Mucosa of rectum (tissue), 2 donors: ENCODE measurements at regions not wholly inside any gene's neighbourhood (a gene's known extent, or its start where the extent isn't known, plus 50 kb on each side); places are given as distances from the start of the nearest gene placed in this dataset.

ENCODE experiments used
- H3K27ac ChIP-seq, 2 donors: one replicate each; pipeline ENCODE4 v1.7.0; 2013; ENCODE audit warnings: inconsistent platforms in 2 of 2, low read depth in 2 of 2, low read length in 2 of 2
- H3K27me3 ChIP-seq, 2 donors: one replicate each; pipeline ENCODE4 v1.7.0; 2013; ENCODE audit warnings: low read length in 2 of 2; ENCODE audit not compliant: control insufficient read depth in 2 of 2, insufficient read depth in 2 of 2
- H3K36me3 ChIP-seq, 2 donors: one replicate each; pipeline ENCODE4 v1.7.0; 2013; ENCODE audit warnings: low read length in 2 of 2; ENCODE audit not compliant: control insufficient read depth in 2 of 2, insufficient read depth in 2 of 2
- H3K4me1 ChIP-seq, 2 donors: one replicate each; pipeline ENCODE4 v1.7.0; 2013; ENCODE audit warnings: low read length in 2 of 2, mild to moderate bottlenecking in 1 of 2; ENCODE audit not compliant: control insufficient read depth in 2 of 2, insufficient read depth in 2 of 2
- H3K4me3 ChIP-seq, 2 donors: one replicate each; pipeline ENCODE4 v1.7.0; 2013; ENCODE audit warnings: low read length in 2 of 2
- H3K9ac ChIP-seq, 2 donors: one replicate each; pipeline ENCODE4 v1.7.0; 2013; ENCODE audit warnings: low read length in 2 of 2, low read depth in 1 of 2, mild to moderate bottlenecking in 1 of 2
- H3K9me3 ChIP-seq, 2 donors: one replicate each; pipeline ENCODE4 v1.7.0; 2013; ENCODE audit warnings: low read length in 2 of 2; ENCODE audit not compliant: control insufficient read depth in 2 of 2
- donor health status: healthy.
- donor health status: Normal muscosa, but diverticular disease.

DNA sequence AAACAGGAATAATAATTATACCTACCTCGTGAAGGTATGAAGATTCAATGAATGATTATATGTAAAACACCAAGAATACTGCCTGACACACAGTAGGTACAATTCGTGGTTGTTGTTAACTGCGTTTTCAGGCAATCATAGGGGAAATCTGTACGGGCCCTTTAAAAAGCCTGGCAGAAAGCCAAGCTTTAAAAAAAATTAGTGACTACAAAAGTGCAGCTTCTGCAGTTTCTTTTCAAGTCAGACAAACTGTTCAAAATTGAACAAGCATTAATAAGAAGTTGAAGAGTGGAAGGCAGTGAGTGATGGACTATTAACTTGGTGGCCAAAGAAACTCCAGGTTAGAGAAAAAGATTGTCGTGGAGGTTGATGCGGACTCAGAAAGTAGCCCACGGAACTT lies 85.9 kb upstream of the TRIO start:
- H3K4me1 ChIP-seq: no peaks in the 10 kb centered on the region
- H3K9me3 ChIP-seq: no peaks in the 10 kb centered on the region

DNA sequence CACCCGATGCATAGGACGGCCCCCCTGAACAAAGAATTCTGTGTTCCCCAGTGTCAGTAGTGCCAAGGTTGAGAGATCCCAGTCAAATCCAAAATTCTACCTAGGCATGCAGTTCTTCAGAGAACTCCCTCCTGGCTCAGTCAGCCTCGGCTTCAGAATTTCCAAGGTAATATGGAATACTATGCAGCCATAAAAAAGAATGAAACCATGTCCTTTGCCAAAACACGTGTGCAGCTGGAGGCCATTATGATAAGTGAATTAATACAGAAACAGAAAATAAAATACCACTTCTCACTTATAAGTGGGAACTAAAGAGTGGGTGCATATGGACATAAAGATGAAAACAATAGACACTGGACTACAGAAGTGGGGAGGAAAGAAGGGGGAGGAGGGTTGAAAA lies 87.1 kb upstream of the TRIO start:
- no peak overlapping the region for H3K27ac ChIP-seq
- H3K36me3 ChIP-seq: no peaks in the 10 kb centered on the region
- no peaks in the 10 kb centered on the region for H3K9me3 ChIP-seq
- no peaks in the 10 kb centered on the region for H3K27me3 ChIP-seq
- H3K4me1 ChIP-seq: no peaks in the 10 kb centered on the region
- H3K4me3 ChIP-seq: no peak overlapping the region
- H3K9ac ChIP-seq: no peak overlapping the region

More for the DNA sequence above, 85.9 kb upstream of the TRIO start:
- Histone ChIP-seq H3K9ac (no peak overlapping the region), H3K27ac (no peak overlapping the region), H3K36me3 (no peaks in the 10 kb centered on the region), H3K4me3 (no peak overlapping the region), H3K27me3 (no peaks in the 10 kb centered on the region)

DNA sequence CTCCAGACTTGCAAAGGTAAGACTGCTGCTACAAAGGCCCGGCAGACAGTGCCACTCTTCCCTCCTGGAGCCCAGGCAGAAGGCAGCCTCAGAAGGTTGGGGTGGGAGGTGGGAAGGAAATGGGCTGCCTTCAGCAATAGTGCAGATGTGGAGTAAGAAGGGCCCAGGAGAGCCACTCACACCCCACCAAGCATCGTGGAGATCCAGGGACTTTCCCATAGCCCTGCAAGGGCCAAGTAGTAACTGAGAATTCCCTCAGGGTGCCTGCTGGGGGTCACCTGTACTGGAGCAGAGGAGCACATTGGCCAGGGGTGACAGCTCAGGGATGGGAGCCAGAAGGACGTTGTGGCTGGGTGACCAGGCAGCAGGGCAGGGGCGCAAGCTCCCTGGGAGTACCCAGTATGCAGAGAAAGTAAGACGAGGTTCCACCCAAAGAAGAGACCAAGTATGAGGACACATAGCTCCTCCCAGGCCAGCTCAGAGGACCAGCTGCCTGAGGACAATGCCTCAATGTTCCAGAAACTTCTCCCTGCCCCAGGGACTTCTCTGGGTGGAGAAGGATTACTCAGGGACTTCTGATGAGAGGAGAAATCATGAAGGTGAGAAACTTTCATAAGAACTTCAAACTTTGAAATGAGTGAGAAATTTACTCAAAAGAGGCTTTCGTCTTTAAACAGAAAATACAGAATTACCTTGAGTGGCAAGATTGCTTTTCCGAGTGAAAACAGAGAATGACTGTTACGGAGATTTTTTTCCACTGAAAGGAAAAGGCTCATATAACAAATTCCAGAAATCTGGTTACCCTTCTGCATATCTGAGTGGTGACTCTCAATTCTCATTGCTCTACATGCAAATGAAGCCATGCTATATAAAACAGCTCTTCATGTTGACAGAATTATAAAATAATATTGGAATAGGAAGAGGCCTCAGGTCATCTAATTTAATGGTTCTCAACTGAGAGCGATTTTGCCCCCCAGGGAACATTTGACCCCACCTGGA lies 87.9 kb upstream of the TRIO start:
- Histone ChIP-seq H3K9me3 (no peaks in the 10 kb centered on the region), H3K9ac (no peak overlapping the region), H3K27ac (no peak overlapping the region), H3K4me1 (no peaks in the 10 kb centered on the region), H3K36me3 (no peaks in the 10 kb centered on the region), H3K27me3 (no peaks in the 10 kb centered on the region), H3K4me3 (no peak overlapping the region)

GRCh38 chr5:14054111-14054854 lies 88.9 kb upstream of the TRIO start:
- H3K27me3 ChIP-seq: no peaks in the 10 kb centered on the region
- H3K27ac ChIP-seq: no peak overlapping the region
- no peak overlapping the region for H3K4me3 ChIP-seq
- H3K4me1 ChIP-seq: no peaks in the 10 kb centered on the region
- H3K9ac ChIP-seq: no peak overlapping the region
- no peaks in the 10 kb centered on the region for H3K36me3 ChIP-seq
- no peaks in the 10 kb centered on the region for H3K9me3 ChIP-seq

GRCh38 chr5:14050821-14051220 lies 92.3 kb upstream of the TRIO start:
- no peaks in the 10 kb centered on the region for H3K27me3 ChIP-seq
- H3K9ac ChIP-seq: no peak overlapping the region
- no peak overlapping the region for H3K4me3 ChIP-seq
- no peak overlapping the region for H3K27ac ChIP-seq
- no peaks in the 10 kb centered on the region for H3K4me1 ChIP-seq
- no peaks in the 10 kb centered on the region for H3K36me3 ChIP-seq
- H3K9me3 ChIP-seq: no peaks in the 10 kb centered on the region

GRCh38 chr5:14048434-14048833 lies 94.7 kb upstream of the TRIO start:
- no peak overlapping the region for H3K9ac ChIP-seq
- H3K27ac ChIP-seq: no peak overlapping the region
- H3K4me3 ChIP-seq: no peak overlapping the region
- H3K36me3 ChIP-seq: no peaks in the 10 kb centered on the region
- no peaks in the 10 kb centered on the region for H3K9me3 ChIP-seq
- no peaks in the 10 kb centered on the region for H3K4me1 ChIP-seq
- no peaks in the 10 kb centered on the region for H3K27me3 ChIP-seq

DNA sequence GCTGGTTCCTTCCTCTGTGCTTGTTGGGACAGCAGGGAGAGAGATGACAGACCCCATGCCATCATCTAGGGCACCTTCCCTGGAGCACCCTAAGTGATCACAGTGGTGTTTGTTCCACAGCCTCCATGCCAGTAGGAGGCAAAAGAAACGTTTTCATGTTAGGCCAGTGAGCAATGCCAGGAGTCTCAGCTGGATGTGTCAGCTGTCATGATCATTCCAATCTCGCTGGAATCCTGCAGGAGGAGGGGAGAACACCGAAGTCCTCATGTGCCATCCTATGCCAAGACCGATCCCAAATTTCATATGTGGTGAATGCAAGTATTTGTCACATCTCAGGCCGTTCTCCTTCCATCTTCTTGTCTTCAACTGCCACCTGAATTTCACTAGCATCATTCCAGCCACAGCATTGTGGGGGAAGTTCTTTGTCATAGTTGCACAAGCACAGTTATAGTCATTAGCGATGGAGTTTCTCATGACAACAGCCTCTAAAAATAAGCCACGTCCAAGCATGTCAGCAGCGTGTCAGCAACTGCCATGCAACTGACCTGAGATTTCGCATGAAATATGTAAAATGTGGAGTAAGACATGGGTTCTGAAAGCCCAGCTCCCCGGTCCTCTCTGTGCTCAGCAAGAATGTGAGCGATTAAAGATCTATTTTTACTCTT lies 97.2 kb upstream of the DNAH5 start:
- Histone ChIP-seq H3K9ac (no peak overlapping the region), H3K27ac (no peak overlapping the region), H3K27me3 (no peaks in the 10 kb centered on the region), H3K9me3 (no peaks in the 10 kb centered on the region), H3K4me1 (no peaks in the 10 kb centered on the region), H3K4me3 (no peak overlapping the region), H3K36me3 (no peaks in the 10 kb centered on the region)

- Histone ChIP-seq H3K9ac (no peak overlapping the region), H3K9me3 (no peaks in the 10 kb centered on the region), H3K27me3 (no peaks in the 10 kb centered on the region), H3K27ac (no peak overlapping the region), H3K4me1 (no peaks in the 10 kb centered on the region), H3K36me3 (no peaks in the 10 kb centered on the region), H3K4me3 (no peak overlapping the region)
These were observed 96.1 kb upstream of the DNAH5 start for GRCh38 chr5:14040542-14040941.

DNA sequence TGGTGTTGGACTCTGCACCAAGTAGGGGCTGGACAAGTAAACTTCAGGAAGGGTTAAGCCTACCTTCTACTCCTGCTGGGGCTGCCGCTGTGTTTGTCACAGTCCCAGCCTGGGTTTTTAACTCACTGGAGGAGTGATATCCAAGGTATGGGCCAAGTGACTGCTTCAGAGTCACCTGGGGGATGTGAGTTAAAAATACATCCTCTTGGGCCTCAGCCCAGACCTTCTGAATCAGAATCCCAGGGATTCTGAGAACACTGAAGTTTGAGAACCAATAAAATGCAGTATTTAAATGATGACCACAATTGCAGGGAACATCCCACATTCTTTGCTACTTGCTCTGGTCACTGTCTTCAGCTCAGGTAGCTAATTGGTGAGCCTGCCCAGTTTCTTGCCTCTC lies 95.1 kb upstream of the DNAH5 start:
- Histone ChIP-seq H3K36me3 (no peaks in the 10 kb centered on the region), H3K4me1 (no peaks in the 10 kb centered on the region), H3K4me3 (no peak overlapping the region), H3K9me3 (no peaks in the 10 kb centered on the region), H3K27me3 (no peaks in the 10 kb centered on the region), H3K9ac (no peak overlapping the region), H3K27ac (no peak overlapping the region)

GRCh38 chr5:14039063-14039462 lies 94.6 kb upstream of the DNAH5 start:
- H3K36me3 ChIP-seq: no peaks in the 10 kb centered on the region
- H3K27me3 ChIP-seq: no peaks in the 10 kb centered on the region
- H3K9me3 ChIP-seq: no peaks in the 10 kb centered on the region
- no peaks in the 10 kb centered on the region for H3K4me1 ChIP-seq
- H3K27ac ChIP-seq: no peak overlapping the region
- H3K9ac ChIP-seq: no peak overlapping the region
- no peak overlapping the region for H3K4me3 ChIP-seq
